GM18873 (cell line): ENCODE measurements at regions not wholly inside any gene's neighbourhood (a gene's known extent, or its start where the extent isn't known, plus 50 kb on each side); places are given as distances from the start of the nearest gene placed in this dataset.

ENCODE experiments used
- ATAC-seq: cut with Tn5 transposase; IDR thresholded peaks from one replicate; pipeline ENCODE4 v1.9.1; 2021; ENCODE audit warnings: mild to moderate bottlenecking, moderate library complexity, moderate number of reproducible peaks; ENCODE audit not compliant: unreplicated experiment, low FRiP score

DNA sequence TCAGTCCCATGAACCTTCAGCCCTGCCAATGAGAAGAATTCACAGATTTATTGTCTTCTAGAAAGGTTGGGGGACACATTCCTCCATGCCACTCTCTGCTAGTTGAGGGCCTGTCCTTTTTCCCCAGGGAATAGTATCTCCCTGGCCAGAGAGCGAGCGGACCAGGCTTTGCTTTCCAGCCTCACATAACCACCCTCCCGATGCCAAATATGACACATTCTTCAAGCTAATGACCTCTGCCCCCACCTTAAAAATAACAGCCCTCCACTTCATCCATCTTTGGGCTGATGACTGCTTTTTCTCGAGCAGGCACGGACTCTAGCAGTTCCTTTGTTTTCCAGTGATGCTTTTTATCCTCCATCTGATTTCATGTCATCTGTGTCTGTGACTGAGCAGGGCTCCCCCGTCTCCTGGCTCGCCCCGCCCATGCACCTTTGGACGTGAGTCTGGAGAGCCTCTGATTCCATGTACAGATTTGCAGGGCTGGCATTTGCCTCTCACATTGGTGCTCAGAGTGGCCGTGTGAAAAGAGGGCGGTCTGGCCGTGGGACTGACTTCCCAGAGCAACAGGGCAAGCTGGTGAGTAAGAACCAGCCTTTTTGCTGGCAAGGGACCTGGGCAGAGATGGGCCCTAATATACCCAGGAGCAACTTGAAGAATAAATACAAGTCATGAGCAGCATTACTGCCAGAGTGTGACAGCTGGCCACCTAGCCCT is 279.8 kb downstream of the BCOR start:
- ATAC-seq: no peak

DNA sequence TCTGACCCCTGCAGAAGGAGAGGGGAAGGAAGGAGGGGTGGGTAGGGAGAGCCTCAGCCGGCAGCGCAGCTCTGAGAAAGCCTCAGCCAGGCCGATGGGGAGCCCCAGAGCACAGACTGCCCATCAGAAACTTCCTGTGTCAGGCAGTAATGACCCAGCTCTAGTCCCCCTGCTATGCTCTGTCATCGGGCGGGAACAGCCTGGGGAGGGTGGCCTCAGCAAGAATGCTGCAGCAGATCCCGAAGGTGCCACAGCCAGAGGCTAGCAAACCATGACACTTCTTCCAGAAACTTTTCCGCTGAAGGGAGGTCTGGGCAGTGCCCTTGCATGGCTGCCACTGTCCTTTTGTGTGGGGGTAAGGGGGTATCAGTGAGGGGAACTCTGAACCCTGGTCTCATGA is 279.0 kb downstream of the BCOR start:
- no peak for ATAC-seq

GRCh38 chrX:39819921-39820849 is 277.6 kb downstream of the BCOR start:
- no peak for ATAC-seq

DNA sequence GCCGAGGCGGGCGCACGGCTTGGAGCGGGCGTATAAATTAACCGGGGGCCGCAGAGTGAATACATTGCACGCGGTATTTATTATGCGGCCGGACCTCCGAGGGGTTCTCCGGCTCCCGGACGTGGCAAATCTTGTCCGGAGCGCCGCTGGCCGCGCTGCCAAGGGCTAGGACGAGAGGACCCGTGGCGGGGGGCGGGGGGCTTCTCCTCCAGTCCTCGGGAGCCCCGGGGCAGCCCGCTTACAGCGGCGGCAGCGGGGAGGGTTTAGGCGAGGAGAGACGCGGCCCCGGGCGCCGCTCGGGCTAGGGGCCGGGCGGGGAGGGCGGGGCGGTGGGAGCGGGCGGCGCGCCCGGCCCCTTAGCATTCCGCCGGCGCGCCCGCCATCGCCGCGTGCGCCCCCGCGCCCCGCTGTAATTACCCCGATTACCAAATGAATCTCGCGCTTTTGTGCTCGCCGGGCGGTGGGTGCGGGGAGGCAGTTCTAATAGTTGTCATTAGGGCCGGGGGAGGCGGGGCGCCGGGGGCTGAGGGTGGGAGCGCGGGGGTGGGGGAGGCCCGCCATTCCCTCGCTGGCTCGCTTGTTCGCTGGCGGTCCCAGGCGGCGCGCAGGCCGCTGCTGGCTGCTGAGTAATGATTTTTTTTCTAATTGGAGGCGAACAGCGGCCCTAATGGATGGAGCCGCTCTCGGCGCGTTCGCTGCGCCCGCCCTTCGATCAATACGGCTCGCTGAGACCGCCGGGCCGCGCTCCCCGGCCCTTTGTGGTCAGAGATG is 276.6 kb downstream of the BCOR start:
- ATAC-seq: no peak

DNA sequence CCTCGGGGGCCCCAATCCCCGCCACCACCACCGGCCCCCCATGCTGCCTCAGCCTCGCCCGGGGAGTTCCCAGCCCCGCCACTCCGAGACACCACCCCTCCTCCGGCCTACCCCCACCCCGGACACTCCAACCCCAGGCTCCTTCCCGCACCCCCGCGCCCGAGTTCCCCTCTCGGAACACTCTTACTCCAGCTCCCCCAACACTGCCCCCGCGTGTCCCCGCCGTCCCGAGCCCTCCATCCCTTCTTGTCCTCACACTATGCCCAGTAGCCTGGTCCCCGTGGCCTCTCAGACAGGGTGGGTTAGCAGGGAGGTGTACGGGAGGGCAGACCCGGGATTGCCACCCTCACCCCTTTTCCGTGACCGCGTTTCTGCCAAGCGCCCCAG is 276.1 kb downstream of the BCOR start:
- no peak for ATAC-seq

GRCh38 chrX:39822133-39822748 is 275.5 kb downstream of the BCOR start:
- ATAC-seq: no peak

- ATAC-seq: no peak
Measured at GRCh38 chrX:39823424-39823823, 274.3 kb downstream of the BCOR start.

DNA sequence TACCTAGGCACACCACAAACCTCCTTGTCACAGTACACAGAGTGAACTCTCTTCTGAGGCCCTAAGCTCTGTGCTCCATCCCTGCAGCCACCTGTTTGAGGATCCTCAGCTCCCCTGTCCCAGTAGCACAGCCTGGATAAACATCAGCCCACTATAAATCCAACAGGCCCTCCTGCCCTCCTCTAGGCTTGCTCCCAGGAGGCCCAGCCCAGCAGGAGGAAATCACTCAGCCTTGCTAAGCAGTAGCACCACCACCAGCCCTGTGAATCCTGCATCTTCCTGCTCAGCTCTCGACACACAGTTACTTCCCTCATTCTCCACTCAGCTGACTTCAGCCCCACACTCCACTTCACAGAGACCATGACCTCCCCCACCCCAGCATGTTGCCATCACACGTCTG is 273.9 kb downstream of the BCOR start:
- ATAC-seq: no peak

- no peak for ATAC-seq
Measured at GRCh38 chrX:39826813-39827543, 270.8 kb downstream of the BCOR start.

DNA sequence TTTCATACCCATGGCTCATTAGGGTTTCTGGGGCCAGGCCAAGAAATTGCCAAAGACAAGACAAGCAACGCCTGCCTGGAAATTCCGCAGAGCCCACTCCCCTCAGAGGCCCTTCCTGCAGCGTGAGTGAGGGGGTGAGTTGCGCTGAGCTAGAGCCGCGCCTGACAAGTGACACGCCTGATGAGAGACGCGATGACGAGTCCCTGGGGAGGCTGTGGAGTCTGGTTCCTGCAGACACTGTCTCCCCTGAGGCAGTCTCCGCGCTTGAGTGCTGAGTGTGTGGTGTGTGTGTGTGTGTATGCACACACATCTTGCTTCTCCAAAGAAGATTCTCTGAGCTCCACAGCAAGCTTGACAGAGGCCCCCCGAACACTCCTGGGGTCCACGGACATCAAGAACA is 269.8 kb downstream of the BCOR start:
- peak; percentile 71 for ATAC-seq

- no peak for ATAC-seq
Measured at GRCh38 chrX:39828971-39829370, 268.8 kb downstream of the BCOR start.

DNA sequence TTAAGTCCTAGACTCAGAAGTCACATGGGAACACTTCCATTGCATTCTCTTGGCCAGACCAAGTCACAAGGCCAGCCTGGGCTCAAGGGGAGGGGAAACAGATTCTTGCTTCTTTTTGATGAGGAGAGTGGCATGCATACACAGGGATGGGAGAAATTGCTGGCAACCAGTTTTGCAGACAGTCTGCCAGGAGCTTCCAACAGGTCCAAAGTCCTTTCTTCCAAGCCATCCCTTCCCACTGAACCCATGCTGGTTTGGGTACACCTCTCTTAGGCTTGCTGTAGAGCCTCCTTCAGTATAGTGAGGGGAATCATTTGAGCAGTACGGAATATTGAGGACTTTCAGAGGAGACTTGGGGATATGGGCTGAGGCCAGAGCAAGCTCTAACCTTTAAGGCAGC is 267.8 kb downstream of the BCOR start:
- no peak for ATAC-seq

GRCh38 chrX:39830414-39830813 is 267.3 kb downstream of the BCOR start:
- ATAC-seq: no peak

DNA sequence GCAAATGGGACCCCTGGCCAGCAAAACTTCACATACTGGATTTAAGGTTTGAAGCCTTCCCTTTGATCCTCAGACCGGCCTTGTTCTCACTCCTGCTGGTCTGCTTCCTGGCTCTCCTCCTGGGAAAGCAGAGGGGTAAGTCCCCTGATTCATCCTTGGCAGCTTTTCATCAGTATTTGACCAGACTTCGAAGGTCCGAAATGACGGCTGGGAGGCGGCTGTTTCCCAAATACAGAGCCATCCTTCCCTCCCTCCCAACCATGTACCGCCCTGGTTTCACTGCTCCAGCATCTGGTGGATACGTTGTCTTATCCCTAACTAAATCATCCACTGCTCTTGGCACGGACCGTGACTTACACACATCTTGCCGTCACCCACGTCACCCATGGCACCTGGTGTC is 265.5 kb downstream of the BCOR start:
- no peak for ATAC-seq

DNA sequence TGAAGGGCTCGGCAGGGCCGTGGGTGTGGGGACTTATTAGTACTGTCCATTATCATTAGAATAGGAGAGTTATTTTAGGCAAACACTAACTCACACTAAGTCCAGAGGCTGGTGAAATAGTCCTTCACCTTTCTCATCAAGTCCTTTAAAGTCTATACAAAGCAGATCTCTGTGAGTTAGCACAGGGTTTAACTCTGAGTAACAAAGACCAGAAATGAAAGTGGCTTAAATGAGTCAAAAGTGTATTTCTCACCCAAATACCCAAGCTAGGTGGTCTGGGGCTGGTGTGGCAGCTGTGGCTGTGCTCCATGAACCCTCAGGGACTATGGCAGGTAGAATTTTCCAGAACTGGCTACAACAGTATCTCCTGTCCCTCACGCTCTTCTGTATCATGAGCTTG is 263.2 kb downstream of the BCOR start:
- no peak for ATAC-seq

- no peak for ATAC-seq
Measured at GRCh38 chrX:39835241-39835640, 262.5 kb downstream of the BCOR start.

DNA sequence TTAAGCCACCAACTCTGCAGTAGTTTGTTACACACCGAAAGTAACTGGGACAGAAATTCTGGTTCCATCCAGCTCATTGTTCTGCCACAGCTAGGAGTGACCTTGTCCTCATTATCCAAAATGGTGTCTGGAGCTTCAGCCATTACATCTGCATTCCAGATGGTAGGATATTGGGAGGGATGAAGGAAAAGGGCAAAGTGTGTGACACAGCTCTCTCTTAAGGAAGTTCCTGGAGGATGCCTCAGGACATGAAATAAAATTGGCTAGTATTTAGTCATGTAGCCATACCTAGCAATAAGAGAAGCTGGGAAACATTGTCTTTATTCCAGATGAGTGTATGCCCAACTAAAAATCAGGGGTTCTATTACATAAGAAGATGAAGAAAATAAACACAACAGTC is 262.0 kb downstream of the BCOR start:
- ATAC-seq: no peak

- no peak for ATAC-seq
Measured at GRCh38 chrX:39836802-39837420, 260.8 kb downstream of the BCOR start.

- ATAC-seq: no peak
Measured at GRCh38 chrX:39837688-39838087, 260.1 kb downstream of the BCOR start.

GRCh38 chrX:39839371-39839770 is 258.4 kb downstream of the BCOR start:
- ATAC-seq: no peak
